ENCODE measurements at regions not wholly inside any gene's neighbourhood (a gene's known extent, or its start where the extent isn't known, plus 50 kb on each side); places are given as distances from the start of the nearest gene placed in this dataset.

DNA sequence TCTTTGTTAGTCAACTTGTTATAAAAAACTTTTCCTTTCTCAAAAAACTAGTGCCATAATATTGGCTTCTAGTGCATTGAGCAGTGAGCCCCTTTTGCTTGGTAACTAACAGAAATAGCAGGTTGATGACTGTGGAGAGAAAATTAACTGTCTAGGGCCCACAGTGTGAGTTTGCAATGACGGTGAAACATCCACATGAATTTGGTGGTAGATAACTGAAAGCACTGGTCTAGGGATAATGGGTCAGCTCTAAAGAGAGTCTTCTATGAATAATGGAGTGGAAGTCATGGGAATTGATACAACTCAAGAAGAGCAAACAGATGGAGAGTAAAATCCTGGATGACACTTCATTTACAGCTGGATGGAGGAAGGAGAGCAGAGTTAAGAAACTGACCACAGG, 245.4 kb downstream of the METTL4 start:
- no peak for TF ChIP-seq SP1 (IDR thresholded peaks at IDR 0.05)
- no peak for TF ChIP-seq FOXM1 (IDR thresholded peaks at IDR 0.05; ENCODE audit: borderline replicate concordance)
- no peak for TF ChIP-seq FOXK2 (IDR thresholded peaks at IDR 0.05)
- no peak for TF ChIP-seq CTBP1 (IDR thresholded peaks at IDR 0.05; ENCODE audit: borderline replicate concordance)
- no peak for TF ChIP-seq ELF4 (IDR thresholded peaks at IDR 0.05)
- no peak for TF ChIP-seq HDGF (IDR thresholded peaks at IDR 0.05; ENCODE audit: borderline replicate concordance)
- TF ChIP-seq BHLHE40 (IDR thresholded peaks at IDR 0.05; ENCODE audit: borderline replicate concordance) = no peak
- TF ChIP-seq SUZ12 (IDR thresholded peaks at IDR 0.05) = no peak
- TF ChIP-seq TARDBP (IDR thresholded peaks at IDR 0.05) = no peak
- TF ChIP-seq ZNF384 (IDR thresholded peaks at IDR 0.05) = no peak
- no peak for TF ChIP-seq ARNT (IDR thresholded peaks at IDR 0.05)

Data from HEK293T (cell line).